ENCODE measurements at regions not wholly inside any gene's neighbourhood (a gene's known extent, or its start where the extent isn't known, plus 50 kb on each side); places are given as distances from the start of the nearest gene placed in this dataset.

DNA sequence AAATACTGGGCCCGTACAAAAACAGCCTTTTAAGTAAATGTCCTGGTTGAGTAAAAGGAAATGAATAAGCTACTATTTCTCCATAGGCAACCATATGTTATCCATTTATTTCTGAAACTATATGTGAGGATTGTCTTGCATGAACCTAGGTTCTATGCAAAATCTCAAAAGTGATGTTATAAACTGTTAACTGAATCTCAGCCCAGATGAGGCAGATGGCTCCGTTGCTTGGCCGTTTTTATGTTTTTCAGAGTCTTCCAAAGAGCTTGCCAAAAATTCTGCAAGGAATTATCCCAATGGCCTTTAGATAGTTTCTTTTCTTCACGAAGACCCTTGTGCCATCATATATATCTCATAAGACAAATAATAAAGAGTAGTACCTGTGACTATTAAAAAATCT is 1669.5 kb upstream of the DDX18 start:
- TF ChIP-seq, protein P1, sequence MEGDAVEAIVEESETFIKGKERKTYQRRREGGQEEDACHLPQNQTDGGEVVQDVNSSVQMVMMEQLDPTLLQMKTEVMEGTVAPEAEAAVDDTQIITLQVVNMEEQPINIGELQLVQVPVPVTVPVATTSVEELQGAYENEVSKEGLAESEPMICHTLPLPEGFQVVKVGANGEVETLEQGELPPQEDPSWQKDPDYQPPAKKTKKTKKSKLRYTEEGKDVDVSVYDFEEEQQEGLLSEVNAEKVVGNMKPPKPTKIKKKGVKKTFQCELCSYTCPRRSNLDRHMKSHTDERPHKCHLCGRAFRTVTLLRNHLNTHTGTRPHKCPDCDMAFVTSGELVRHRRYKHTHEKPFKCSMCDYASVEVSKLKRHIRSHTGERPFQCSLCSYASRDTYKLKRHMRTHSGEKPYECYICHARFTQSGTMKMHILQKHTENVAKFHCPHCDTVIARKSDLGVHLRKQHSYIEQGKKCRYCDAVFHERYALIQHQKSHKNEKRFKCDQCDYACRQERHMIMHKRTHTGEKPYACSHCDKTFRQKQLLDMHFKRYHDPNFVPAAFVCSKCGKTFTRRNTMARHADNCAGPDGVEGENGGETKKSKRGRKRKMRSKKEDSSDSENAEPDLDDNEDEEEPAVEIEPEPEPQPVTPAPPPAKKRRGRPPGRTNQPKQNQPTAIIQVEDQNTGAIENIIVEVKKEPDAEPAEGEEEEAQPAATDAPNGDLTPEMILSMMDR (IDR thresholded peaks at IDR 0.05; ENCODE audit: insufficient read depth, low read length, poor library complexity, severe bottlenecking) = no peak
- TF ChIP-seq EZH2phosphoT487 (conservative IDR thresholded peaks at IDR 0.05; ENCODE audit: low read length) = no peak
